ENCODE measurements at regions not wholly inside any gene's neighbourhood (a gene's known extent, or its start where the extent isn't known, plus 50 kb on each side); places are given as distances from the start of the nearest gene placed in this dataset.
"Not testable (repeated sequence)": the region's sequence is repeated elsewhere in the genome, so short reads cannot be mapped to it uniquely, and the experiment has no call there.

GRCh38 chr5:108467563-108467962 is 85.7 kb upstream of the FBXL17 start:
- ChIA-PET CTCF (interaction anchor here (0.5 kb wide), 1 partner anchor 999 kb away, joined by 3 read pairs; no protein-coding TSS in a partner anchor), POLR2A (no interaction called here)
- H3K27me3 ChIP-seq (ENCODE audit: control insufficient read depth, insufficient read depth, low read length) = no peaks in the 10 kb centered on the region
- TF ChIP-seq, protein P1, sequence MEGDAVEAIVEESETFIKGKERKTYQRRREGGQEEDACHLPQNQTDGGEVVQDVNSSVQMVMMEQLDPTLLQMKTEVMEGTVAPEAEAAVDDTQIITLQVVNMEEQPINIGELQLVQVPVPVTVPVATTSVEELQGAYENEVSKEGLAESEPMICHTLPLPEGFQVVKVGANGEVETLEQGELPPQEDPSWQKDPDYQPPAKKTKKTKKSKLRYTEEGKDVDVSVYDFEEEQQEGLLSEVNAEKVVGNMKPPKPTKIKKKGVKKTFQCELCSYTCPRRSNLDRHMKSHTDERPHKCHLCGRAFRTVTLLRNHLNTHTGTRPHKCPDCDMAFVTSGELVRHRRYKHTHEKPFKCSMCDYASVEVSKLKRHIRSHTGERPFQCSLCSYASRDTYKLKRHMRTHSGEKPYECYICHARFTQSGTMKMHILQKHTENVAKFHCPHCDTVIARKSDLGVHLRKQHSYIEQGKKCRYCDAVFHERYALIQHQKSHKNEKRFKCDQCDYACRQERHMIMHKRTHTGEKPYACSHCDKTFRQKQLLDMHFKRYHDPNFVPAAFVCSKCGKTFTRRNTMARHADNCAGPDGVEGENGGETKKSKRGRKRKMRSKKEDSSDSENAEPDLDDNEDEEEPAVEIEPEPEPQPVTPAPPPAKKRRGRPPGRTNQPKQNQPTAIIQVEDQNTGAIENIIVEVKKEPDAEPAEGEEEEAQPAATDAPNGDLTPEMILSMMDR (IDR thresholded peaks at IDR 0.05; ENCODE audit: insufficient read depth, low read depth, low read length) = no peak
- H3K36me3 ChIP-seq (ENCODE audit: control insufficient read depth, insufficient read depth, low read length) = no peaks in the 10 kb centered on the region
- no peak overlapping the region for H3K4me3 ChIP-seq (ENCODE audit: low read depth, low read length)
- no peak for DNase-seq (ENCODE audit: low read depth)

DNA sequence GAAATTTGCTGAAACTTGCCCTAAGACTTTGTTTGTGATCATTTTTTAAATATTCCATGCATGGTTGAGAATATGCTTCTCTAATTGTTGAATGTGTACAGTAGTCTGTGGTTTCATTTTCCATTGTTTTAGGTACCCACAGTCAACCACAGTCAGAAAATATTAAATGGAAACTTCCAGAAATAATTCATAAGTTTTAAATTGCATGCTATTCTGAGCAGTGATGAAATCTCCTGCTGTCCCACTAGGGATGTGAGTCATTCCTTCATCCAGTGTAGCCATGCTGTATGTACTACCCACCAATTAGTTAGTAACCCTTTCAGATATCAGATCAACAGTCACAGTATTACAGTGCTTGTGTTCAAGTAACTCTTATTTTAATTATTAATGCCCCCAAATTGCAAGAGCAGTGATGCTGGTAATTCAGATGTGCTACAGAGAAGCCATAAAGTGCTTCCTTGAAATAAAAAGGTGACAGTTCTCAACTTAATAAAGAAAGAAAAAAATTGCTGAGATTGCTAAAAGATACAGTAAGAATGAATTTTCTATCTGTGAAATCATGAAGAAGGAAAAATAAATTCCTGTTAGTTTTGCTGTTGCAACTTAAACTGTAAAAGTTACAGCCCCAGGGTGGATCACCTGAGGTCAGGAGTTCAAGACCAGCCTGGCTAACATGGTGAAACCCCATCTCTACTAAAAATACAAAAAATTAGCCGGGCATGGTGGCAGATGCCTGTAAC is 79.9 kb upstream of the FBXL17 start:
- POLR2A ChIA-PET = no interaction called here
- CTCF ChIA-PET = no interaction called here

DNA sequence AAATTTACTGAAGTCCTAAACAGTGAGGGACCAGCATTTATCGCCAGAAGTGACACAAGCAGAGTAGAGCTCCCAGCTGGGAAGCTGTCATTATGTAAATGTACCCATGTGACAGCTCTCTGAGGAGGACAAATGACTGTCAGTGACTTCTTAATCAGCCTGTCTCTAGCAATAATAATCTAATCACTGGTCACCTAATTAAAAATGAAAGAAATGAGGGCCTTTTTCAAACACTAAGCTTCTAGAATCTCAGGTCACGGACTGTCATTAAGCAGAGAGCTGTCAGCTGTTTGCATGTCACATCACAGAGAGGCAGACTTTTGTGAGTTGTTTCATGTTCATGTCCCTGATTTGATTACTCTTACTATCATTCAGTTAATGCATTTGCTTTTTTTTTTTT is 77.9 kb upstream of the FBXL17 start:
- Histone ChIP-seq H3K36me3 (ENCODE audit: control insufficient read depth, insufficient read depth, low read length) (no peaks in the 10 kb centered on the region), H3K27me3 (ENCODE audit: control insufficient read depth, insufficient read depth, low read length) (no peaks in the 10 kb centered on the region), H3K4me3 (ENCODE audit: low read depth, low read length) (no peak overlapping the region)
- no peak for DNase-seq (ENCODE audit: low read depth)
- TF ChIP-seq, protein P1 (IDR thresholded peaks at IDR 0.05; ENCODE audit: insufficient read depth, low read depth, low read length) = no peak
- ChIA-PET POLR2A (no interaction called here), CTCF (no interaction called here)

More for the DNA sequence above, 79.9 kb upstream of the FBXL17 start:
- H3K27me3 ChIP-seq (ENCODE audit: control insufficient read depth, insufficient read depth, low read length) = no peaks in the 10 kb centered on the region
- TF ChIP-seq, protein P1 (IDR thresholded peaks at IDR 0.05; ENCODE audit: insufficient read depth, low read depth, low read length) = no peak
- no peaks in the 10 kb centered on the region for H3K36me3 ChIP-seq (ENCODE audit: control insufficient read depth, insufficient read depth, low read length)
- DNase-seq (ENCODE audit: low read depth) = no peak
- no peak overlapping the region for H3K4me3 ChIP-seq (ENCODE audit: low read depth, low read length)

DNA sequence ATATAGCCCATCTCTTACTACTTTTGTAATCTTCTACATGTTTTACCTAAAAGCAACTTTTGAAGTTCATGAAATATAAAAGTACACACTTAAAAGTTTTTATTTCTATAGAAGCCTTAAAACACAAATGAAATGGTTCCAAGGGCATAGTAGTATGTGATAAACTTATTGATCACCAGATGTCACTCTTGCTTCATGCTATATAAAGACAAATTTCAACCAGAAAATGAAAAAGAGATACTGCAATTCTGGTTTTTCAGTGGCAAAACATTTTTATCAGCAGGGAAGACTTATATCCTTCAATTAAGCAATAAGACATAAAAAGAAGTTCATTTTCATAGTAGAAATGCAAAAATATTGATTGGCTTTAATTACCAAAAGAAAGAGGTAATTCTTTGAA is 69.4 kb upstream of the FBXL17 start:
- H3K4me3 ChIP-seq (ENCODE audit: low read depth, low read length) = no peak overlapping the region
- CTCF ChIA-PET = no interaction called here

DNA sequence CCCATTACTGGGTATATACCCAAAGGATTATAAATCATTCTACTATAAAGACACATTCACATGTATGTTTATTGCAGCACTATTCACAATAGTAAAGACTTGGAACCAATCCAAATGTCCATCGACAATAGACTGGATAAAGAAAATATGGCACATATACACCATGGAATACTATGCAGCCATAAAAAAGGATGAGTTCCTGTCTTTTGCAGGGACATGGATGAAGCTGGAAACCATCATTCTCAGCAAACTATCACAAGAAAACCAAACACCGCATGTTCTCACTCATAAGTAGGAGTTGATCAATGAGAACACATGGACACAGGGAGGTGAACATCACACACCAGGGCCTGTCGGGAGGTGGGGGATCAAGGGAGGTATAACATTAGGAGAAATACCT is 62.2 kb upstream of the FBXL17 start:
- DNase-seq (ENCODE audit: low read depth); H3K36me3 ChIP-seq (ENCODE audit: control insufficient read depth, insufficient read depth, low read length); H3K27me3 ChIP-seq (ENCODE audit: control insufficient read depth, insufficient read depth, low read length); CTCF ChIA-PET; H3K4me3 ChIP-seq (ENCODE audit: low read depth, low read length); POLR2A ChIA-PET: not testable (repeated sequence)

More for the DNA sequence above, 69.4 kb upstream of the FBXL17 start:
- Histone ChIP-seq H3K27me3 (ENCODE audit: control insufficient read depth, insufficient read depth, low read length) (no peaks in the 10 kb centered on the region), H3K36me3 (ENCODE audit: control insufficient read depth, insufficient read depth, low read length) (no peaks in the 10 kb centered on the region)
- DNase-seq (ENCODE audit: low read depth) = no peak
- POLR2A ChIA-PET = no interaction called here
- TF ChIP-seq, protein P1 (IDR thresholded peaks at IDR 0.05; ENCODE audit: insufficient read depth, low read depth, low read length) = no peak

DNA sequence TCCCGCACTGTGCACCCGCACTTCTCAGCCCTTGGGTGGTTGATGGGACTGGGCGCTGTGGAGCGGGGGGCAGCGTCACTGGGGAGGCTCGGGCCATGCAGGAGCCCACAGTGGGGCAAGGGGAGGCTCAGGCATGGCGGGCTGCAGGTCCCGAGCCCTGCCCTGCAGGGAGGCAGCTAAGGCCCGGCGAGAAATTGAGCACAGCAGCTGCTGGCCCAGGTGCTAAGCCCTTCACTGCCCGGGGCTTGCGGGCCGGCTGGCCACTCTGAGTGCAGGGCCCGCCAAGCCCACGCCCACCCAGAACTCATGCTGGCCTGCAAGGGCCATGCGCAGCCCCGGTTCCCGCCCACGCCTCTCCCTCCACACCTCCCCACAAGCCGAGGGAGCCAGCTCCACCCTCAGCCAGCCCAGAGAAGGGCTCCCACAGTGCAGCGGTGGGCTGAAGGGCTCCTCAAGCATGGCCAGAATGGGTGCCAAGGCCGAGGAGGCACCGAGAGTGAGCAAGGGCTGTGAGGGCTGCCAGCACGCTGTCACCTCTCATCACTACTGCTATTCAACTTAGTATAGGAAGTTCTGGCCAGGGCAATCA is 60.3 kb upstream of the FBXL17 start:
- CTCF ChIA-PET; DNase-seq (ENCODE audit: low read depth); H3K36me3 ChIP-seq (ENCODE audit: control insufficient read depth, insufficient read depth, low read length); POLR2A ChIA-PET; H3K4me3 ChIP-seq (ENCODE audit: low read depth, low read length); H3K27me3 ChIP-seq (ENCODE audit: control insufficient read depth, insufficient read depth, low read length): not testable (repeated sequence)
